T47D (cell line): ENCODE measurements at regions not wholly inside any gene's neighbourhood (a gene's known extent, or its start where the extent isn't known, plus 50 kb on each side); places are given as distances from the start of the nearest gene placed in this dataset.

Experiments
- DNase-seq, 2 experiments: peaks; one replicate each; pipeline versions ENCODE4 v3.0.0 to v3.0.0-alpha.2; 2011 to 2012; ENCODE audit warnings: low read depth in 1 of 2, low spot score in 1 of 2
- JUND ChIP-seq: IDR thresholded peaks from 2 replicates; pipeline ENCODE4 v1.6.1; 2012; ENCODE audit warnings: low read depth
- in situ Hi-C: cut with HindIII; loops from 2 replicates; pipeline ENCODE4 v1.10.0; 2016; ENCODE audit warnings: low sequenced_read_pairs, low pct_unique_long_range_greater_than_20kb

DNA sequence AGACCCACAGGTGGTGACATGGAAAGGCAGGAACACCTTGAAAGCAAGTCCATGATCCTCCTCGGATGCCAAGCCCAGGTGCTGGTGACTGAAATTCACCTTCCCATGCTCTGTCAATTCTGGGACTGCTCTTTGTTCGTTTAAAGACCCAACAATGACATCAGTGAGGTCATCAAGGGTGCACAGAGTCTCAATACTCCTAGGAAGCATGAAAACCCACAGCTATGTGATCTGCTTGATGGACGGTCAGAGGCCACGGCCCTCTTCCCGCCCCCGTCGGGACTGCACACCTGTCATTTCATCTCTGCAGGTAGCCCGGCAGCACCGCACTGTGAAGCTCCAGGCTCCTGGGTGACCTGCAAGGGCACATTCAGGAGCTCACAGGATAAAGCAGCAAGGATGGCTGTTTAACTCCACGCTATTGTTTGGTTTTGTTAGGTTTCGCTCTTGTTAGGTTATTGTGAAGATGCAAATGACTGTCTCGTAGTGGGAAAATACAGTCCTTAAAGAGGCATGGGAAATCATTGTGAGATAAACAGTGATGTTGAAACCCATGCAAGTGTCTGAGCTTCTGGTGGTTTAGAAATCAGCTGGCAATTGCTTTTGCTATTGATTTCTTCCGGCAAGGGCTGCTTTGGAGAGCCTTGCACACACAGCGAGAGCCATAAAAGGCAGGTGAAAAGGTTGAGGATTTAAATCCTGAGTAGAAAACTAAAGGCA is 124.8 kb upstream of the AJAP1 start:
- TF ChIP-seq JUND: no peak
- no peak for DNase-seq
- in situ Hi-C loops: no loop called here

DNA sequence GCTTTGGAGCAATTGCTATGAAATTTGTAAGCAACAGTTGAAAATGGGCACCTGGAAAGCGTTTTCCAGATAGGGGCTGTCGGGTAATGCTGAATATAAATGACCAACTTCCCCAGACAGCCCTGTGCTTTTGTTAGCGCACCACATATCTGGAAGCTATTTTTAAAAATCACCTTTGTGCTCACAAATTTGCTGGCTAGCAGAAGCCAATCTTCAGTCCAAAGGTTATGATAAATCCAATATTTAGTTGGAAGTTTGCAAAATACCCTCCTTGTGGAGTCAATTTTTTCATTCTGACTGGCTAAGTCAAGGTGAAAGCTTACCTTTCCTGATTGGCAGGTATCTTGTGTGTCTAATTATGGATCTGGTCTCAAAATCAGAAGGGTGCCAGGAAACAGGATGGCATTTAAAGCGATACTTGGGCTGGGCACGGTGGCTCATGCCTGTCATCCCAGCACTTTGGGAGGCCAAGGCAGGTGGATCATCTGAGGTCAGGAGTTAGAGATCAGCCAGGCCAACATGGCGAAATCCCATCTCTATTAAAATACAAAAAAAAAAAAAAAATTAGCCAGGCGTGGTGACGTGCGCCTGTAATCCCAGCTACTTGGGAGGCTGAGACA is 124.1 kb upstream of the AJAP1 start:
- no peak for TF ChIP-seq JUND
- no peak for DNase-seq
- in situ Hi-C loops: no loop called here

DNA sequence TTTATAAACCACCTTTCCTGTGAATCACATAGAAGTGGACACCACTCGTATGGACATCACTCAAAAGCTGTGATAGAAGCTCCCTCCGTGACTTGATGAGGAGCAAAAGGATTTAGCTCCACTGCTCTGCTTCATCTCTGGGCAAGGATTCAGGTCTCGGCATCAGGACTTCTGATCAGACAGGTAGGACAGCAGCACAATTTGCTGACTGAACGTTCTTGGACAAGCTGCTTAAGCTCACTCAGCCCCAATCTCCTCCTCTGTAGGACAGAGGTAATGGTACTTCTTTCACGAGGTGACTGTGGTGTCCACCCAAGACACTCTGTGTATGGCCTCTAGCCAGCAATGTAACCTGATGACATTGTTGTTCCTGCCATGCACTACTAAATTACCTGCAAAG is 122.6 kb upstream of the AJAP1 start:
- in situ Hi-C loops: no loop called here
- no peak for TF ChIP-seq JUND
- DNase-seq: no peak

- TF ChIP-seq JUND: no peak
- no peak for DNase-seq
- in situ Hi-C loops: no loop called here
These were observed 121.8 kb upstream of the AJAP1 start for GRCh38 chr1:4532656-4533055.

DNA sequence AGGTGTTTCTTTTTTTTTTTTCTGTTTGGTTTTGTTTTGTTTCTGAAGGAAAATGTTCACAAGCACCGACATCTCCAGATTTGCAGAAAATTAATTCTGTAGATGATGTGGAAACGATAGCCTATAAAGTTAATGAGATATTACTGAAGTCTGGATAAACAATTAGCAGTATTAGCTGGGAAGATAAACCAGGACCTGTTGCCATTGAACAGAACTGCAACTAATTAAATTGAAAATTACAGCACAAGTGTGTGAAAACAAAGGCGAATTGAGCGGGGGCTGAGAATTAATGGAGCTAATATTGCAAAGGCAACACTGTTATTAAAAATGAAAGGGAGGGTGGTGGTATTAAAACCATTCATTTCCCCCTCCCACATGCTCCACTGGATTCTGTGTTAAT is 107.5 kb upstream of the AJAP1 start:
- in situ Hi-C loops: no loop called here

DNA sequence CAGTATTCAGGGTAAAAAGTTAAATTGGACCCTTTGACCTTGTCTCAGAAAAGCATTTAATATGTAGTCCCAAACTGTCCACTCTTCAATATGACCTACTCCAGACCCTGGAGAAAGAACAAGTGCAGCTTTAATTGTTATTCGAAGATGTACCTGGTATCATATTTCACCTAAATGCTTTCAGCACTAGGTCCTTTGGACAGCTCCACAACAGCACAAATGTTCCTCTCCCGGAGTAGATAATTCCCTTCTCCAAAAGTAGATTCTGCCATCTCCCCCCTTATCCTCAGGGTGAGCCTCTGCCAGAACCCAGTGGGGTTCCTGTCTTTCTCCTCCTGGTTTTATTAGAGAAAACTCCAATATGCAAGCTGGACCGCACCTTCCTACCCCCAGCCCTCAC is 104.5 kb upstream of the AJAP1 start:
- in situ Hi-C loops: no loop called here
- TF ChIP-seq JUND: no peak
- peak; percentile 9 to 33 for DNase-seq

More for the DNA sequence above, 107.5 kb upstream of the AJAP1 start:
- no peak for TF ChIP-seq JUND
- DNase-seq: no peak

- in situ Hi-C loops: no loop called here
- no peak for DNase-seq
- no peak for TF ChIP-seq JUND
These were observed 103.5 kb upstream of the AJAP1 start for GRCh38 chr1:4550941-4551340.

DNA sequence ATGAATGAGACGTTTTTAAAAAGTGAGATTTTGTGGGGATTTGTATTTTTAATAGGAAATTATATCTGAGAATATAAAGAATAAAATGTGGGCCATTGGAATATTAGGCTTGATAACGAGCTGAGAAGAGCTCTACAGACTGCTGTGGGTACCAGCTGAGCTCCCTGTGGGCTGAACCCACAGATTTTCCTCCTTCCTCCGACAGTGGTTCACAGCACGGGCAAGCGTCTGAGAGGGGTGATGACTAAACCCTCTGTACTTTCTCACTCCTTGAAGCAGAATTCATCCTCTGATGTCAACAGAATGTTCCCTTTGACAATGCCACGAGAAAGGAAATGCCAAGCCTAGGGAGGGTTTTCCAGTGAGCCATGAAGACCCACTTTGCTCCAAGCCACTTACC is 102.7 kb upstream of the AJAP1 start:
- in situ Hi-C loops: no loop called here
- TF ChIP-seq JUND: no peak
- DNase-seq: no peak

DNA sequence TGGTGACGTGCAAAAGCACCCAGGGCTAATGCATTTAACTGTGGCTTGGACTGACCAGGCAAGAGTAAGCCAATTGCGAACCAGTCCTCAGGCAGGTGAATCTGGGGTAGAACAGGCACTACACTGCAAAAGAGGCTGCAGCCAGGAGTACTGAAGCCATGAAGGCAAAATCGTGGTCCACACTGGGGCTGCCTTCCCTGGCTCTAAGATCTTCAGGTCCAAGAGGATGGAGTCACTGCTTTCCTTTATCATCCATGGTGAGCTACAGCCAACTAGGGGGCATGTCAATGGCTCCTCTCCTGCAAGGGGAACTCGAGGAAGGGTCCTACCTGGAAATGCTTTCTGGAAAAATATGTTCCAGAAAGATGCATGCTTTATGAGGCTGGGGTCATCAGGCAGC is 100.6 kb upstream of the AJAP1 start:
- DNase-seq: no peak
- no peak for TF ChIP-seq JUND
- in situ Hi-C loops: no loop called here

GRCh38 chr1:4554271-4554865 is 100.0 kb upstream of the AJAP1 start:
- in situ Hi-C loops: no loop called here
- TF ChIP-seq JUND: no peak
- no peak for DNase-seq

DNA sequence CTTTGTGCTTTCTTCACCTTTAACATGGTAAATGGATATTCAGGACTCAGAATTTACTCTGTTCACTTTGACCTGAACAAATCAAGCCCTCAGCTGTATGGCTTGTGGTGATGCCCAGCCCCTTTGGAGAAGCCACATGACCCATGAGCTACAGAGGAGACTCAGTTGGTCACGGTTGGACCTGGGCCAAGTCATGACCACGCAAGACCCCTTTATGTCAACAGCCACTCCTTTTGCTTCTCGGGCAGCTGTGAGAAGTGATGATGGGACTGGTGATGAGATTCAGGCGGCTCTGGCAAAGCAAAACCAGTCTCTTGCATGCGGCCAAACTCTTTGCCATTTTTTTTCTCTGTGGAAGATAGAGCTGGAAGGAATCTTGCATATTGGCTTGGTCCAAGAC is 96.5 kb upstream of the AJAP1 start:
- TF ChIP-seq JUND: no peak
- DNase-seq: no peak
- in situ Hi-C loops: no loop called here

- no peak for DNase-seq
- no peak for TF ChIP-seq JUND
- in situ Hi-C loops: no loop called here
These were observed 93.2 kb upstream of the AJAP1 start for GRCh38 chr1:4561205-4561604.

DNA sequence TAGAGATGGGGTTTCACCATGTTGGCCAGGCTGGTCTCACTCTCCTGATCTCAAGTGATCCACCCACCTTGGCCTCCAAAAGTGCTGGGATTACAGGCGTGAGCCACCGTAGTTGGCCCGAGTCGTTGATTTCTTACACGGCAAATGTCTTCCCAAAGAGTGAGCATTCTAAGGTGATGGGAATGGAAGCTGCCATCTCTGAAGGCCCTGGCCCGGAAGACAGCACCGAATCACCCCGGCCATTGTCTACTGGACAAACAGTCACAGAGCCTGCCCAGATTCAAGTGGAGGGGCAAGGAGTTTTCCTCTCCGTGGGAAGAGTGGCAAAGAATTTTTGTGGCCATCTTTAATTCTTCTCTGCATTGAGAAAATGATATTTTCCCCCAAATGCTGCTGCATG is 92.1 kb upstream of the AJAP1 start:
- no peak for TF ChIP-seq JUND
- in situ Hi-C loops: no loop called here
- no peak for DNase-seq

GRCh38 chr1:4563586-4563985 is 90.8 kb upstream of the AJAP1 start:
- in situ Hi-C loops: no loop called here
- no peak for TF ChIP-seq JUND
- no peak for DNase-seq
